GM23338 (cell line): ENCODE measurements at regions not wholly inside any gene's neighbourhood (a gene's known extent, or its start where the extent isn't known, plus 50 kb on each side); places are given as distances from the start of the nearest gene placed in this dataset.
"Not testable (repeated sequence)": the region's sequence is repeated elsewhere in the genome, so short reads cannot be mapped to it uniquely, and the experiment has no call there.

Experiments
- ATAC-seq: fragments of 200-7000 bp; cut with Tn5 transposase; 3 replicates; pipeline ENCODE4 v1.9.1; 2020
- DNase-seq: peaks from one replicate; pipeline ENCODE4 v3.0.0-alpha.2; 2015; ENCODE audit warnings: low spot score
- H2AFZ ChIP-seq: fragments of 200-600 bp; sonication (generic); 2 replicates; pipeline ENCODE4 v1.8.0; 2016; ENCODE audit warnings: antibody characterized with exemption, mild to moderate bottlenecking, moderate library complexity
- H3F3A ChIP-seq: fragments of 200-600 bp; sonication (generic); replicated peaks from 2 replicates; pipeline ENCODE4 v1.8.0; 2017; ENCODE audit warnings: antibody characterized with exemption, mixed run types, low read depth
- H3K27ac ChIP-seq: fragments of 200-600 bp; sonication (generic); 2 replicates; pipeline ENCODE4 v1.6.1; 2016; ENCODE audit warnings: low read depth
- H3K27me3 ChIP-seq: fragments of 200-600 bp; sonication (generic); 2 replicates; pipeline ENCODE4 v1.8.0; 2016; ENCODE audit warnings: mild to moderate bottlenecking, mixed run types, moderate library complexity; ENCODE audit not compliant: insufficient read depth
- H3K36me3 ChIP-seq: fragments of 200-600 bp; sonication (generic); 2 replicates; pipeline ENCODE4 v1.8.0; 2016; ENCODE audit warnings: mild to moderate bottlenecking; ENCODE audit not compliant: insufficient read depth
- H3K4me1 ChIP-seq: fragments of 200-600 bp; sonication (generic); 2 replicates; pipeline ENCODE4 v1.8.0; 2016; ENCODE audit warnings: mild to moderate bottlenecking, moderate library complexity; ENCODE audit not compliant: insufficient read depth
- H3K4me2 ChIP-seq: fragments of 200-600 bp; sonication (generic); 2 replicates; pipeline ENCODE4 v1.7.1; 2017; ENCODE audit warnings: mixed run types
- H3K4me3 ChIP-seq: fragments of 200-600 bp; sonication (generic); 2 replicates; pipeline ENCODE4 v1.6.1; 2016; ENCODE audit warnings: mixed run types
- H3K79me2 ChIP-seq: fragments of 200-600 bp; sonication (generic); replicated peaks from 2 replicates; pipeline ENCODE4 v1.8.0; 2017; ENCODE audit warnings: mild to moderate bottlenecking; ENCODE audit not compliant: insufficient read depth
- H3K9me2 ChIP-seq: fragments of 200-600 bp; sonication (generic); 2 replicates; pipeline ENCODE4 v1.8.0; 2017; ENCODE audit not compliant: insufficient read depth
- H4K20me1 ChIP-seq: fragments of 200-600 bp; sonication (generic); replicated peaks from 2 replicates; pipeline ENCODE4 v1.8.0; 2017; ENCODE audit warnings: mild to moderate bottlenecking; ENCODE audit not compliant: insufficient read depth
- H3K27ac Mint-ChIP-seq: 2 replicates; pipeline ENCODE4 v1.8.0; 2020; ENCODE audit warnings: inconsistent platforms, mild to moderate bottlenecking, moderate library complexity, mixed read lengths
- H3K27me3 Mint-ChIP-seq: 3 replicates; pipeline ENCODE4 v1.8.0; 2022; ENCODE audit warnings: low read depth, mild to moderate bottlenecking, moderate library complexity, mixed read lengths, inconsistent platforms; ENCODE audit not compliant: insufficient read depth, poor library complexity
- H3K36me3 Mint-ChIP-seq: 3 replicates; pipeline ENCODE4 v1.8.0; 2021; ENCODE audit warnings: low read depth, mild to moderate bottlenecking, inconsistent platforms, moderate library complexity, mixed read lengths
- H3K4me1 Mint-ChIP-seq: 3 replicates; pipeline ENCODE4 v1.8.0; 2020; ENCODE audit warnings: mild to moderate bottlenecking, inconsistent platforms, mixed read lengths
- H3K4me3 Mint-ChIP-seq: 3 replicates; pipeline ENCODE4 v1.8.0; 2021; ENCODE audit warnings: moderate library complexity, mild to moderate bottlenecking, inconsistent platforms, mixed read lengths
- H3K9me3 Mint-ChIP-seq: 3 replicates; pipeline ENCODE4 v1.8.0; 2020; ENCODE audit warnings: moderate library complexity, mild to moderate bottlenecking, inconsistent platforms, mixed read lengths
- CREB1 ChIP-seq: fragments of 250-450 bp; sonication (Bioruptor Pico); IDR thresholded peaks from 2 replicates; pipeline ENCODE4 v1.5.0; 2020; ENCODE audit warnings: low read depth, mild to moderate bottlenecking, moderate library complexity
- POLR2AphosphoS5 ChIP-seq: IDR thresholded peaks from 2 replicates; pipeline ENCODE4 v1.6.1; 2016; ENCODE audit warnings: antibody characterized with exemption, low read depth
- TF ChIP-seq, protein P1 (sequence below): IDR thresholded peaks from 2 replicates; pipeline ENCODE4 v1.6.1; 2016; ENCODE audit warnings: antibody characterized with exemption
- TF ChIP-seq, protein P2 (sequence below), 2 experiments: fragments of 200-600 bp in 1 of 2; sonication (generic) in 1 of 2; conservative IDR thresholded peaks; 2 replicates each; pipeline versions ENCODE4 v1.5.1 to v1.6.1; 2016 to 2017; ENCODE audit warnings: antibody characterized with exemption in 2 of 2, low read depth in 2 of 2, mild to moderate bottlenecking in 2 of 2, moderate library complexity in 1 of 2
- TF ChIP-seq, protein P3 (sequence below): IDR thresholded peaks from one replicate; pipeline ENCODE4 v1.6.1; 2018; ENCODE audit warnings: antibody characterized with exemption; ENCODE audit not compliant: unreplicated experiment
- TF ChIP-seq, protein P4 (sequence below): fragments of 250-450 bp; sonication (Bioruptor Pico); IDR thresholded peaks from 2 replicates; pipeline ENCODE4 v1.5.0; 2020; ENCODE audit warnings: mild to moderate bottlenecking, moderate library complexity

DNA sequence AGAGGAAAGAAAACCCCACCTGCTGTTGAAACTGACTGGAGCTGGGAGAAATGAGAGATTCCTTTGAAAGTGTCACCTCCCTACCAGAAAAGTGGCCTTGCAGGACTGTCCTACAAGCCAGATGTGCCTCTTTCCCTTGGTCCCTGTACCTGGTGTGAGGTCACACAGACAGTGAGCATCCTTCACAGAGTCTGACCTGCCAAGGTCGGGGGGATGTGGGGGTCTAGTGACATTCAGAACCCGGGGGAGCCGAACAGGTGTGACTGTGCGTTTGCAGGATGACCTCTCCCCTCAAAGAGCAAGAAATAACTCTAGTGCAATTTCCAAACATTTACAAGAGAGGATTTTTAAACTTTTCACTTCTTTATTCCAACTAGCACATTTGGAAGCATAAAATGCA, 93.4 kb upstream of the ZNF479 start:
- peaks cover 55% of the 10 kb centered on the region for H3K36me3 Mint-ChIP-seq
- no peak overlapping the region for H3K27ac Mint-ChIP-seq
- H3K27me3 ChIP-seq, result no peaks in the 10 kb centered on the region
- no peak overlapping the region for H3K4me3 ChIP-seq
- H3K27me3 Mint-ChIP-seq, result peaks cover 21% of the 10 kb centered on the region
- no peaks in the 10 kb centered on the region for H3K79me2 ChIP-seq
- peaks cover 100% of the 10 kb centered on the region for H3K9me3 Mint-ChIP-seq
- H3K4me3 Mint-ChIP-seq, result no peak overlapping the region
- H3K27ac ChIP-seq, result no peak overlapping the region
- H3K9me2 ChIP-seq, result no peaks in the 10 kb centered on the region
- no peaks in the 10 kb centered on the region for H3F3A ChIP-seq
- H3K36me3 ChIP-seq, result no peaks in the 10 kb centered on the region
- H3K4me2 ChIP-seq, result no peak overlapping the region
- no peaks in the 10 kb centered on the region for H3K4me1 Mint-ChIP-seq
- no peak overlapping the region for H2AFZ ChIP-seq
- no peak for ATAC-seq
- no peak for DNase-seq
- no peaks in the 10 kb centered on the region for H4K20me1 ChIP-seq
- TF ChIP-seq, protein P1, sequence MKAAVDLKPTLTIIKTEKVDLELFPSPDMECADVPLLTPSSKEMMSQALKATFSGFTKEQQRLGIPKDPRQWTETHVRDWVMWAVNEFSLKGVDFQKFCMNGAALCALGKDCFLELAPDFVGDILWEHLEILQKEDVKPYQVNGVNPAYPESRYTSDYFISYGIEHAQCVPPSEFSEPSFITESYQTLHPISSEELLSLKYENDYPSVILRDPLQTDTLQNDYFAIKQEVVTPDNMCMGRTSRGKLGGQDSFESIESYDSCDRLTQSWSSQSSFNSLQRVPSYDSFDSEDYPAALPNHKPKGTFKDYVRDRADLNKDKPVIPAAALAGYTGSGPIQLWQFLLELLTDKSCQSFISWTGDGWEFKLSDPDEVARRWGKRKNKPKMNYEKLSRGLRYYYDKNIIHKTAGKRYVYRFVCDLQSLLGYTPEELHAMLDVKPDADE, result no peak
- TF ChIP-seq CREB1 (no peak), POLR2AphosphoS5 (no peak)
- TF ChIP-seq, protein P2, sequence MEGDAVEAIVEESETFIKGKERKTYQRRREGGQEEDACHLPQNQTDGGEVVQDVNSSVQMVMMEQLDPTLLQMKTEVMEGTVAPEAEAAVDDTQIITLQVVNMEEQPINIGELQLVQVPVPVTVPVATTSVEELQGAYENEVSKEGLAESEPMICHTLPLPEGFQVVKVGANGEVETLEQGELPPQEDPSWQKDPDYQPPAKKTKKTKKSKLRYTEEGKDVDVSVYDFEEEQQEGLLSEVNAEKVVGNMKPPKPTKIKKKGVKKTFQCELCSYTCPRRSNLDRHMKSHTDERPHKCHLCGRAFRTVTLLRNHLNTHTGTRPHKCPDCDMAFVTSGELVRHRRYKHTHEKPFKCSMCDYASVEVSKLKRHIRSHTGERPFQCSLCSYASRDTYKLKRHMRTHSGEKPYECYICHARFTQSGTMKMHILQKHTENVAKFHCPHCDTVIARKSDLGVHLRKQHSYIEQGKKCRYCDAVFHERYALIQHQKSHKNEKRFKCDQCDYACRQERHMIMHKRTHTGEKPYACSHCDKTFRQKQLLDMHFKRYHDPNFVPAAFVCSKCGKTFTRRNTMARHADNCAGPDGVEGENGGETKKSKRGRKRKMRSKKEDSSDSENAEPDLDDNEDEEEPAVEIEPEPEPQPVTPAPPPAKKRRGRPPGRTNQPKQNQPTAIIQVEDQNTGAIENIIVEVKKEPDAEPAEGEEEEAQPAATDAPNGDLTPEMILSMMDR (conservative IDR thresholded peaks at IDR 0.05; ENCODE audit: low read depth in 2 of 2), result no peak
- TF ChIP-seq, protein P3, sequence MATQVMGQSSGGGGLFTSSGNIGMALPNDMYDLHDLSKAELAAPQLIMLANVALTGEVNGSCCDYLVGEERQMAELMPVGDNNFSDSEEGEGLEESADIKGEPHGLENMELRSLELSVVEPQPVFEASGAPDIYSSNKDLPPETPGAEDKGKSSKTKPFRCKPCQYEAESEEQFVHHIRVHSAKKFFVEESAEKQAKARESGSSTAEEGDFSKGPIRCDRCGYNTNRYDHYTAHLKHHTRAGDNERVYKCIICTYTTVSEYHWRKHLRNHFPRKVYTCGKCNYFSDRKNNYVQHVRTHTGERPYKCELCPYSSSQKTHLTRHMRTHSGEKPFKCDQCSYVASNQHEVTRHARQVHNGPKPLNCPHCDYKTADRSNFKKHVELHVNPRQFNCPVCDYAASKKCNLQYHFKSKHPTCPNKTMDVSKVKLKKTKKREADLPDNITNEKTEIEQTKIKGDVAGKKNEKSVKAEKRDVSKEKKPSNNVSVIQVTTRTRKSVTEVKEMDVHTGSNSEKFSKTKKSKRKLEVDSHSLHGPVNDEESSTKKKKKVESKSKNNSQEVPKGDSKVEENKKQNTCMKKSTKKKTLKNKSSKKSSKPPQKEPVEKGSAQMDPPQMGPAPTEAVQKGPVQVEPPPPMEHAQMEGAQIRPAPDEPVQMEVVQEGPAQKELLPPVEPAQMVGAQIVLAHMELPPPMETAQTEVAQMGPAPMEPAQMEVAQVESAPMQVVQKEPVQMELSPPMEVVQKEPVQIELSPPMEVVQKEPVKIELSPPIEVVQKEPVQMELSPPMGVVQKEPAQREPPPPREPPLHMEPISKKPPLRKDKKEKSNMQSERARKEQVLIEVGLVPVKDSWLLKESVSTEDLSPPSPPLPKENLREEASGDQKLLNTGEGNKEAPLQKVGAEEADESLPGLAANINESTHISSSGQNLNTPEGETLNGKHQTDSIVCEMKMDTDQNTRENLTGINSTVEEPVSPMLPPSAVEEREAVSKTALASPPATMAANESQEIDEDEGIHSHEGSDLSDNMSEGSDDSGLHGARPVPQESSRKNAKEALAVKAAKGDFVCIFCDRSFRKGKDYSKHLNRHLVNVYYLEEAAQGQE, result no peak
- TF ChIP-seq, protein P4, sequence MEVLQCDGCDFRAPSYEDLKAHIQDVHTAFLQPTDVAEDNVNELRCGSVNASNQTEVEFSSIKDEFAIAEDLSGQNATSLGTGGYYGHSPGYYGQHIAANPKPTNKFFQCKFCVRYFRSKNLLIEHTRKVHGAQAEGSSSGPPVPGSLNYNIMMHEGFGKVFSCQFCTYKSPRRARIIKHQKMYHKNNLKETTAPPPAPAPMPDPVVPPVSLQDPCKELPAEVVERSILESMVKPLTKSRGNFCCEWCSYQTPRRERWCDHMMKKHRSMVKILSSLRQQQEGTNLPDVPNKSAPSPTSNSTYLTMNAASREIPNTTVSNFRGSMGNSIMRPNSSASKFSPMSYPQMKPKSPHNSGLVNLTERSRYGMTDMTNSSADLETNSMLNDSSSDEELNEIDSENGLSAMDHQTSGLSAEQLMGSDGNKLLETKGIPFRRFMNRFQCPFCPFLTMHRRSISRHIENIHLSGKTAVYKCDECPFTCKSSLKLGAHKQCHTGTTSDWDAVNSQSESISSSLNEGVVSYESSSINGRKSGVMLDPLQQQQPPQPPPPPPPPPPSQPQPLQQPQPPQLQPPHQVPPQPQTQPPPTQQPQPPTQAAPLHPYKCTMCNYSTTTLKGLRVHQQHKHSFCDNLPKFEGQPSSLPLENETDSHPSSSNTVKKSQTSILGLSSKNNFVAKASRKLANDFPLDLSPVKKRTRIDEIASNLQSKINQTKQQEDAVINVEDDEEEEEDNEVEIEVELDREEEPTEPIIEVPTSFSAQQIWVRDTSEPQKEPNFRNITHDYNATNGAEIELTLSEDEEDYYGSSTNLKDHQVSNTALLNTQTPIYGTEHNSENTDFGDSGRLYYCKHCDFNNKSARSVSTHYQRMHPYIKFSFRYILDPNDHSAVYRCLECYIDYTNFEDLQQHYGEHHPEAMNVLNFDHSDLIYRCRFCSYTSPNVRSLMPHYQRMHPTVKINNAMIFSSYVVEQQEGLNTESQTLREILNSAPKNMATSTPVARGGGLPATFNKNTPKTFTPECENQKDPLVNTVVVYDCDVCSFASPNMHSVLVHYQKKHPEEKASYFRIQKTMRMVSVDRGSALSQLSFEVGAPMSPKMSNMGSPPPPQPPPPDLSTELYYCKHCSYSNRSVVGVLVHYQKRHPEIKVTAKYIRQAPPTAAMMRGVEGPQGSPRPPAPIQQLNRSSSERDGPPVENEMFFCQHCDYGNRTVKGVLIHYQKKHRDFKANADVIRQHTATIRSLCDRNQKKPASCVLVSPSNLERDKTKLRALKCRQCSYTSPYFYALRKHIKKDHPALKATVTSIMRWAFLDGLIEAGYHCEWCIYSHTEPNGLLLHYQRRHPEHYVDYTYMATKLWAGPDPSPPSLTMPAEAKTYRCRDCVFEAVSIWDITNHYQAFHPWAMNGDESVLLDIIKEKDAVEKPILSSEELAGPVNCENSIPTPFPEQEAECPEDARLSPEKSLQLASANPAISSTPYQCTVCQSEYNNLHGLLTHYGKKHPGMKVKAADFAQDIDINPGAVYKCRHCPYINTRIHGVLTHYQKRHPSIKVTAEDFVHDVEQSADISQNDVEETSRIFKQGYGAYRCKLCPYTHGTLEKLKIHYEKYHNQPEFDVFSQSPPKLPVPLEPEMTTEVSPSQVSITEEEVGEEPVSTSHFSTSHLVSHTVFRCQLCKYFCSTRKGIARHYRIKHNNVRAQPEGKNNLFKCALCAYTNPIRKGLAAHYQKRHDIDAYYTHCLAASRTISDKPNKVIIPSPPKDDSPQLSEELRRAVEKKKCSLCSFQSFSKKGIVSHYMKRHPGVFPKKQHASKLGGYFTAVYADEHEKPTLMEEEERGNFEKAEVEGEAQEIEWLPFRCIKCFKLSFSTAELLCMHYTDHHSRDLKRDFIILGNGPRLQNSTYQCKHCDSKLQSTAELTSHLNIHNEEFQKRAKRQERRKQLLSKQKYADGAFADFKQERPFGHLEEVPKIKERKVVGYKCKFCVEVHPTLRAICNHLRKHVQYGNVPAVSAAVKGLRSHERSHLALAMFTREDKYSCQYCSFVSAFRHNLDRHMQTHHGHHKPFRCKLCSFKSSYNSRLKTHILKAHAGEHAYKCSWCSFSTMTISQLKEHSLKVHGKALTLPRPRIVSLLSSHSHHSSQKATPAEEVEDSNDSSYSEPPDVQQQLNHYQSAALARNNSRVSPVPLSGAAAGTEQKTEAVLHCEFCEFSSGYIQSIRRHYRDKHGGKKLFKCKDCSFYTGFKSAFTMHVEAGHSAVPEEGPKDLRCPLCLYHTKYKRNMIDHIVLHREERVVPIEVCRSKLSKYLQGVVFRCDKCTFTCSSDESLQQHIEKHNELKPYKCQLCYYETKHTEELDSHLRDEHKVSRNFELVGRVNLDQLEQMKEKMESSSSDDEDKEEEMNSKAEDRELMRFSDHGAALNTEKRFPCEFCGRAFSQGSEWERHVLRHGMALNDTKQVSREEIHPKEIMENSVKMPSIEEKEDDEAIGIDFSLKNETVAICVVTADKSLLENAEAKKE (CRISPR knock-in tag), result no peak
- H3K4me1 ChIP-seq, result no peaks in the 10 kb centered on the region

DNA sequence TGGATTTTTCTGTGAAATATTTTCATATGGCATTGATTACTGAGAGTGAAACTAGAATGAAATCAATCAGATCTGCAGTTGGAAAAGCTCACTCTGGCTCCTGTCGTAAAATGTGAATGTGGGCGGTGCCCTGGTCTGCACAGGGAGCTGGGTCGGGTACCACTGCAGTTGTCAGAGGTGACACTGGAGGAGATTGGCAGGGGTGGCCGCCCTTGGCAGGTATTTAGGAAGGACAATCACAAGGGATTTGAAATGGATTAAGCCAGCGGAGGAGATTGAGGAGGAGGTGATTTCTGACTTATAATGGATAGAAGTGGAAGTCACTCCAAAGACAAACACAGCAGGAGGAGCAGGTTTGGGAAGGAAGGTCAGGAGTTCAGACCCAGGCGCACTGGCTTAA, 109.0 kb upstream of the ZNF479 start:
- not testable (repeated sequence) for DNase-seq, H3K36me3 ChIP-seq, H3F3A ChIP-seq, H3K27ac ChIP-seq, H2AFZ ChIP-seq, H3K27me3 ChIP-seq, H3K27me3 Mint-ChIP-seq, H3K4me3 ChIP-seq, H3K9me2 ChIP-seq, H3K4me1 ChIP-seq, H3K4me1 Mint-ChIP-seq, H3K79me2 ChIP-seq, H3K4me2 ChIP-seq, H3K27ac Mint-ChIP-seq, ATAC-seq, H4K20me1 ChIP-seq, H3K4me3 Mint-ChIP-seq
- Mint-ChIP-seq H3K36me3 (peaks cover 50% of the 10 kb centered on the region), H3K9me3 (peaks cover 99% of the 10 kb centered on the region)
